HG03354 (cell line): ENCODE measurements at regions not wholly inside any gene's neighbourhood (a gene's known extent, or its start where the extent isn't known, plus 50 kb on each side); places are given as distances from the start of the nearest gene placed in this dataset.
"Not testable (repeated sequence)": the region's sequence is repeated elsewhere in the genome, so short reads cannot be mapped to it uniquely, and the experiment has no call there.

Experiments used
- ATAC-seq: cut with Tn5 transposase; IDR thresholded peaks from one replicate; pipeline ENCODE4 v1.9.1; 2021; ENCODE audit warnings: mild to moderate bottlenecking; ENCODE audit not compliant: unreplicated experiment, poor library complexity, severe bottlenecking

DNA sequence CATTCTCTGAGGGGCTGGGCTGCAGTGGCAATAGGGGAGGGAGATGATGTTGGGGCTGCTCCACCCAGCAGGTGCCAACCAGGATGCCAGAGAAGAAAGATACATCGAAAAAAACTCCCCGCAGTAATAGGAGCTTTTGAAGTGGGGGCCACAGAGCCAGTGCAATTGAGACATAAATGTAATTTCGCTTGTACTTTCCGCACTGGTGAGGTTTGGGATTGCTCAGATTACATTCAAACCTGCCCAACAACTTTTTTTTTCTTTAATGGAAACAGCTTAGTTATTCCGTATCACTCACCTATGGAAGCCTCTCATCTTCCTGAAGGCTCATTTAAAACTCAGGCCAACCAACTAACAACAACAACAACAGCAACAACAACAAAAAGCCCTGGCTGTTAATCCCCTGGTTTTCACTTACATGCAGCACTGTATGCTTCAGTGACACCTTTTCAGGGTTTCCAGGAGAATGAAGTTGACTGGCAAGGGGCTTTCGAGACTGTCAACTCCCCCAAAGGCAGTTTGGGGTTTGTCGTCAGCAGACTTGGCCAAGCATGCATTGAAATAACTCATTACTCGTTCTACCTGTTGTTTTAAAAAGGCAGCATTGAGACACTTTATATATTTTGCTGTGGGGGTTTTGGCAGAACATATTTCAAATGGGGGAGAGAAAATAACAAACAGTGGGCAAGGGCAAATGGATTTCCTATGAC, 163.8 kb downstream of the EBLN2 start:
- ATAC-seq = no peak

DNA sequence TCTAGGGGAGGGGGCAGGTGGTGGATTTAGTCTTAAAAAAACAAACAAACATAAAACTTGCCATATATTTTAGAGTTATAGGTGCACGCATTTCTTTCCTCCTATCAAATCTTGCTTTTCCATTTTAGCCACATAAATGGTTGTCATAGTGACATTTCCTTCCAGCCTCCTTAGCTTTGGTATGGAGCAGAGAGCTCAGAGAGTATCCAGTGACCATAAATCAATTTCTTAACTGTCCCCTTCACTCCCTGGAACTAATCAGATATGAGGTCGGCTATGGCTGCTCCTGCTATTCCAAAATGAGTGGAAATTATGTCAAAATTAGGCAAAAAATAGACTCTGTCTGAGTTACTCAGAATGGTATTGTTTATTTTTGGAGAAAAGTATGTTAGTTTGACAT, 164.5 kb downstream of the EBLN2 start:
- no peak for ATAC-seq

GRCh38 chr3:73228000-73228399, 166.5 kb downstream of the EBLN2 start:
- no peak for ATAC-seq

DNA sequence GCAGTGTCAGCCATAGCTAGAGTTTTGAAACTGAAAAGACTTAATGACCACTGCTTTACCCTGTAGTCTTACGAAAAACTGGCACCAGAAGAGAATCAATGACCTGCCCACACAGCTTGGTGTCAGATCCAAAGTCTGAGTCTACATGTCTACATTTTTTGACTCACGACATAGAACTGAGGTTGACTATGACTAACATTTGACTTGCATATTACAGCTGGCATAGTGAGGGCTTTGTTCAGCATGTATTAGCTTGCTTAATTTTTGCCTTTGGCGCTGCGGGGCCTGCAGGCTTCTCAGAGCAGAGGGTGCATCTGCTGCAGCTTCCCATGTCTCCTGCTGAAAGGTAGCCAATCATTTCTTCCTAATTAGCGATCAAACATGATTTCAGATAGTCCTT, 167.0 kb downstream of the EBLN2 start:
- no peak for ATAC-seq

GRCh38 chr3:73228959-73229358, 167.5 kb downstream of the EBLN2 start:
- no peak for ATAC-seq

- ATAC-seq = no peak
Measured at GRCh38 chr3:73234354-73235014, 173.0 kb downstream of the EBLN2 start.

DNA sequence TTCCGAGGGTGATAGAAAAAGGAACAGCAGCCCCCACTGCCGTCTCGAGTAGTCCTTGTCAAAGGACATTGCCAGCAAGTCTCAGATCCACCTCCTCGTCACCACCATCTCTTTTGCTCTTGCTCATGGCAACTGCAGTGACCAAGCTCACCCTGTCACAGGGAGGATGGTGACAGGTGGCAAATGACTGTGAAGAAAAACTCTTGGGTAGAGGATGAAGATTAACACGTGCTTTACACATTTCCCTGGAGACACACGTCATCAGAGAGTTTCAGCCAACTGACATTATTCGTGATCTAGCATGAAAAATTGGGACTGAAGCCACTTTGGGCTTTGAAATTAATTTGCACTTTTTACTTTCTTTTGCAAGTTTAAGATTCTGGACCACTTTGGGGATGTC, 174.3 kb downstream of the EBLN2 start:
- no peak for ATAC-seq

- no peak for ATAC-seq
Measured at GRCh38 chr3:73236867-73237266, 175.4 kb downstream of the EBLN2 start.

- no peak for ATAC-seq
Measured at GRCh38 chr3:73243740-73244139, 182.3 kb downstream of the EBLN2 start.

GRCh38 chr3:73245459-73245858, 184.0 kb downstream of the EBLN2 start:
- no peak for ATAC-seq

DNA sequence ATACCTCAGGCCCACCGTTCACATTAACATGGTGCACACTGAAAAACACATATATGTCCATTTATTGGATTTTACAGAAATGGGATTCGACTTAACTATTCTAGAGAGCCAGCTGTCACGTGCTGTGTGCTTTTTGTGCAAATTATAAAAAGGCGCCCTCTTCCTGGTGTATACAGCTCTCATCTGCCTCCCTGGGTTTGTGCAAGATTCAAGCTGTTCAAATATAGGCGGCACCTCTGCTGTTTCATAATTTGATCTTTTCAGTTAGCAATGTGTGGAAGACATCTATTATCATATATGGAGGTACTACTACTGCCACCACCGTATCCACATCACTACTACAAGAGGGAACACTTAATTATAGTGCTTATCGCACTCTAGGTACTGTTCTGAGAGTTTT, 187.6 kb downstream of the EBLN2 start:
- ATAC-seq = no peak

DNA sequence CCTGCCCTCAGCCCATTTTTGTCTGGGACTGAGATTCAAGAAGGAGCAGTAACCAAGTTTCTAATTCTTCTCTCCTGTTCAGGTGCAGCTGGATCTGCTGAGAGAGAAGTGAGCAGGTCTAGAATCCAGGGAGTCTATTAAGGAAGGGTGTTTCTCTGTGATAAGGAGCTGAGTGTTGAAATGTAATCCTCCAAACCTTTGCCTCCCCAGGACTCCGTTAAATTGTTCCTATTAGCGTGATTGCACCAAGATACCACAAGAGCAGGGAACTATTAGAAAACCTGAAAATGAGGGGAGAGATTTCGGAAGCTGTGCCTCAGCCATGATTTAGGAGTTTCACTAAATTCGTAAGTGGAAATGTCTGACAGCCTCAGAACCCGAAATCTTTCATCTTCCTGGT, 192.6 kb downstream of the EBLN2 start:
- no peak for ATAC-seq

- ATAC-seq = no peak
Measured at GRCh38 chr3:73255609-73256029, 194.2 kb downstream of the EBLN2 start.

DNA sequence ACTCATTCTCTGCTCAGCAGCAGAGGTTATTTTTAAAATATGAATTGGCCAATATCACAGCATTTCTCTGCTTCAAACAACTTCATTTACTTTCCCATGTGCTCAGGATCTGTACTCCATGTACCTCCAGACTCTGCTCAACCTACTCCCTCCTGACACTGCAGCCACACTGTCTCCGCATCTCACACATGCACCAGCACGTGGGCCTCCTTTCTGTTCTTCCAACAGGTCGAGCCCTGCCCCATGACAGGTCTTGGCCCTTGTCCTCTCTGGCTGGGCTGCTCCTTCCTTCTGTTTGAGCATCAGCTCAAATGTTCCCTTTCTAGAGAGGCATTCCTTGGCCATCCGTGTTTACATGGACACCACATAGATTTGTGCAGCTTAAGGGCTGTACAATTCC, 195.7 kb downstream of the EBLN2 start:
- no peak for ATAC-seq

DNA sequence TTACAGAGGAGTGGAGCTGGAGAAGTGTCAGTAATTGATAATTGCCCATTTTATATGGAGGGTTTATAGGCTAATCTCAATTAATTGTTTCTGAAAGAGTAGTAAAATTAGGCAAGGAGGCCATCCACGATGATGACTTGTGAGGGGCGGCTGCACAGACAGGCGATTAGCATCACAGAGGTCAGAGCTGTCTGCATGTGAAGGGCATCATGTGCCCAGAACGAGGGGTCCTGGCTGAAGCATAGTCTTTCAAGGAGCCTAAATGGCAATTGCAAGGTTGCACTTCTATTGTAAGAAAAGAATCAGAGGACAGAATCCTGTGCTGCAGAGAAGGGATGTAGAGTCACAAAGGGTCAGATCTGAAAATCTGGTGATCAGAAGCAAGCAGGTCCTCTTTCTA, 196.6 kb downstream of the EBLN2 start:
- ATAC-seq = no peak

GRCh38 chr3:73259291-73259690, 197.8 kb downstream of the EBLN2 start:
- ATAC-seq = no peak

DNA sequence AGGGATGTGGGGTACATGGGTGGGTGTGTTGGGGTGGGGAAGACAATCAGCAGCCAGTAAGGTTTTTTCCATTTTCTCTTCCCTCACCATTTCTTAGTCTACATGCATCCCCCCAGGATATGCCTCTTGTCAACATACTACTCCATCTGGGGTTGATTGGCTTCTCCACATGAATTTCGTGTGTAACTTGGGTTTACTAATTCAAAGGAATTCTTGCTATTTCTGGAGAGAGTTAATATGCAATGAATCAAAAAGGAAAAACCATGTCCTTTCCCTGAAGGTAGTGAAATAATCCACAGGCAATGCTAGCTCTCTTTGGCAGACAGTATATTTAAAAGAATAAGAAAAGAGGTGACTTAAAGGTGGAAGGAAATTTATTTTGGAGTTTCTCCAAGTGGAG, 198.4 kb downstream of the EBLN2 start:
- ATAC-seq = no peak

- not testable (repeated sequence) for ATAC-seq
Measured at GRCh38 chr3:73266558-73266957, 205.1 kb downstream of the EBLN2 start.

DNA sequence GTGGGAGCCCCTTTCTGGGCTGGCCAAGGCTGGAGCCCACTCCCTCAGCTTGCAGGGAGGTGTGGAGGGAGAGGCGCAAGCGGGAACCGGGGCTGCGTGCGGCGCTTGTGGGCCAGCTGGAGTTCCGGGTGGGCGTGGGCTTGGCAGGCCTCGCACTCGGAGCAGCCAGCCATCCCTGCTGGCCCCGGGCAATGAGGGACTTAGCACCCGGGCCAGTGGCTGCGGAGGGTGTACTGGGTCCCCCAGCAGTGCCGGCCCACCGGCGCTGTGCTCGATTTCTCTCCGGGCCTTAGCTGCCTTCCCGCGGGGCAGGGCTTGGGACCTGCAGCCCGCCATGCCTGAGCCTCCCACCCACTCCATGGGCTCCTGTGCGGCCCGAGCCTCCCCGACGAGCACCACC, 207.7 kb downstream of the EBLN2 start:
- ATAC-seq = not testable (repeated sequence)

- no peak for ATAC-seq
Measured at GRCh38 chr3:73270839-73271483, 209.5 kb downstream of the EBLN2 start.

DNA sequence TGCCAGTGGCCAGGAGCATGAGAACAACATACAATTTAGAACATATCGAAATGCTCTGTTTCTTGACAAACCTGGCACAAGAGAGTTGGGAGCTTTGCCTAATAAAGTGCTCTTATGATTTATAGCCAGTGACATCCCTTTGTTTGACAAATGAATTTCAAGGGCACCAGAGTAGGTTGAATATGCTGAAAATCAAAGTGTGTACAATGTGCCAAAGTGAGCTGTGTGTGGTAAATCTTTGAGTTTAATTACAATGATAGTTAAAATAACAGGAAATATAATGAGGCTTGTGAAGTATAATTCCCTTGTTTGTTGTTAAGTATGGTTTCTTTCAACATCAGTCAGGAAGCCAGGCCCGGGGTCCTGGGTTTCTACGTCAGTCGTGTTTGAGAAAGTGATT, 211.9 kb downstream of the EBLN2 start:
- no peak for ATAC-seq
